GM18861 (cell line): ENCODE measurements at regions not wholly inside any gene's neighbourhood (a gene's known extent, or its start where the extent isn't known, plus 50 kb on each side); places are given as distances from the start of the nearest gene placed in this dataset.
"Not testable (repeated sequence)": the region's sequence is repeated elsewhere in the genome, so short reads cannot be mapped to it uniquely, and the experiment has no call there.

Experiments
- ATAC-seq: cut with Tn5 transposase; IDR thresholded peaks from one replicate; pipeline ENCODE4 v1.9.1; 2021; ENCODE audit not compliant: unreplicated experiment

- ATAC-seq, result not testable (repeated sequence)
Observed at GRCh38 chr9:97105220-97105619, 66.3 kb upstream of the CTSV start.

DNA sequence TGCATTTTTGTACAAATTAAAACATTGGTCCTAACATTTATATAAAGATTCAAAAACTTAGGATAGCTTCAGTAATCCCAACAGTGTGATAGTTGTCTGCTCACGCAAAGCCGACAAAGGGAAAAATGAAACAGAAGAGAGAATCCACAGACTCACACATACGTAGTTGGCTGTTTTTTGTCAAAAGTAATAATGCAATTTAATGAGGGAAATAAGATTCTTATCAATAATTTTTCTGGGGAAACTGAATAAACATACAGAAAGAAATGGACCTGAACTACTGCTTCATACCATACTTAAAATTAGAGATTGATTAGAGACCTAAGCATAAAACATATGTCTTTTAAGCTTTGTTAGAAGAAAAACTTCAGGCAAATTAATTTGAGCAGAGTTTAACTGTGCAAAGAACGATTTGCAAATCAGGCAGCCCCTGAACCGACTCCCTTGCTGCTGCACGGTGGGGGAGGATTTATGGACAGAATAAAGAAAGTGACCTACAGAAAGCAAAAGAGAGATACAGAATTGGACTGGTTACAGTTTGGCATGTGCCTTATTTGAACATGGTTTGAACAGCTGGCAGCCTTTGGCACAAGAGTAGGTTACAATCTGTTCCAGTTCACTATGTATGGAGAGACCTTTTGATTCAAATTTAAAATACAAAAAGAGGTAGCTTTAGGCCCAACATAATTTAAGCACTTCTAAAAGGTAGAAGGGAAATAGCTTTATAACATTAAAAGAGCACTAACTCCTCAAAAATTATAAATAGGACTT, 64.9 kb upstream of the CTSV start:
- ATAC-seq, result not testable (repeated sequence)

DNA sequence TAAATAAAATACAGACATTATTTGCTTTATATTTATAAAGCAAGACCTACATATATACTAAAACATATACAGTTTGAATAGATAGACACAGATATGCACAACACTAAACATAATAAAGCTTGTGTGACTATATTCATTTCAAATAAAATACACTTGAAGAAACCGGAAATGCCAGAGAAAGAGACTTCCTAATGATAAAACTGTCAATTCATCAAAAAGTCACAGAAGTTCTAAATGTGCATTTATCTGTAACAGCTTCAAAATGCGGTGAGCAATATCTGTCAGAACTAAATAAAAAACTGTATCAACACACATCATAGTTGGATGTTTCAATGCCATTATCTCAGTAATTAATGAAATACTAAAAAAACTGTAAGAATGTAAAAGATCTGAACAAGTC, 60.6 kb upstream of the CTSV start:
- ATAC-seq, result not testable (repeated sequence)

DNA sequence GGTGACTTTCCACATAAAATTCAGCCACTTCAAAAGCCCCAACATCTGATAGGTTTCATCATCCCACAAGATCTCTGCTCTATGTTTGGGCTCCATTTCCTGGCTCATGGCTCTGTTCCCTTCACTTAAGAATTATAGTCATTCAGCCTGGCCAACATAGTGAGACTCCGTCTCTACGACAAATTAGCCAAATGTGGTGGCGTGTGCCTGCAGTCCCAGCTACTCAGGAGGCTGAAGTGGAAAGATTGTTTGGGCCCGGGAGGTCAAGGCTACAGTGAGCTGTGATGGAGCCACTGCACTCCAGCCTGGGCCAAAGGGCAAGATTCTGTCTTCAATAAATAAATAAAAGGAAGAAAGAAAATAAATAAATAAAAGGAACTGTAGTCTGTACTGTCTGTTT, 57.9 kb upstream of the CTSV start:
- no peak for ATAC-seq

DNA sequence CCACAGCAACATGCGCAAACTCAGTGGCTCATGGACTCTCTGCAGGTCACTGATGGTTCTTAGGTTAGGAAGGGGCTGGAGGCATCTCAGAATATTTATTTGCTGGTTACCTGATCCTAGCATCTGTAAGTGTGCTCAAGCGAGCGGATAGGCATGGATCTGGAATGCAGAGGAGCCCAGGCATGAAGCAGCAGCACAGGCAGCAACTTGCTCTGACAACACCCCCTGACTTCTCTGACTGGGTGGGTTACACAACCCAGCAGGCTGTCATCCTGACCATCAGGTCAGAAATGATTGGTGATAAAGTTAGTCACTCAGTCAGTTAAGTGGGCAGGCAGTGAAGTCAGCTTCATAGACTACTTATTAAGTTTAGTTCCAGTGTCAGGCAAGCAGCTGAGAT, 50.4 kb upstream of the CTSV start:
- not testable (repeated sequence) for ATAC-seq
